ENCODE measurements at regions not wholly inside any gene's neighbourhood (a gene's known extent, or its start where the extent isn't known, plus 50 kb on each side); places are given as distances from the start of the nearest gene placed in this dataset.
"Not testable (repeated sequence)": the region's sequence is repeated elsewhere in the genome, so short reads cannot be mapped to it uniquely, and the experiment has no call there.

GRCh38 chr3:66812741-66813140 lies 185.4 kb upstream of the KBTBD8 start:
- DNase-seq = no peak

- no peak for DNase-seq
Measured at GRCh38 chr3:66816090-66816761, 181.9 kb upstream of the KBTBD8 start.

GRCh38 chr3:66817951-66818557 lies 180.1 kb upstream of the KBTBD8 start:
- DNase-seq = no peak

- DNase-seq = no peak
Measured at GRCh38 chr3:66819993-66820501, 178.1 kb upstream of the KBTBD8 start.

GRCh38 chr3:66822186-66823008 lies 175.7 kb upstream of the KBTBD8 start:
- peak; percentile 54 for DNase-seq

- no peak for DNase-seq
Measured at GRCh38 chr3:66823009-66823397, 175.1 kb upstream of the KBTBD8 start.

GRCh38 chr3:66823532-66823931 lies 174.6 kb upstream of the KBTBD8 start:
- DNase-seq = no peak

- DNase-seq = no peak
Measured at GRCh38 chr3:66825375-66825774, 172.7 kb upstream of the KBTBD8 start.

GRCh38 chr3:66827726-66828125 lies 170.4 kb upstream of the KBTBD8 start:
- no peak for DNase-seq

GRCh38 chr3:66828303-66828702 lies 169.8 kb upstream of the KBTBD8 start:
- no peak for DNase-seq

GRCh38 chr3:66830301-66830700 lies 167.8 kb upstream of the KBTBD8 start:
- DNase-seq = no peak

GRCh38 chr3:66831931-66832330 lies 166.2 kb upstream of the KBTBD8 start:
- DNase-seq = no peak

GRCh38 chr3:66836363-66837152 lies 161.5 kb upstream of the KBTBD8 start:
- no peak for DNase-seq

- no peak for DNase-seq
Measured at GRCh38 chr3:66838704-66839103, 159.4 kb upstream of the KBTBD8 start.

GRCh38 chr3:66839508-66839907 lies 158.6 kb upstream of the KBTBD8 start:
- no peak for DNase-seq

GRCh38 chr3:66842761-66843464 lies 155.2 kb upstream of the KBTBD8 start:
- DNase-seq = not testable (repeated sequence)

- DNase-seq = no peak
Measured at GRCh38 chr3:66851894-66852613, 146.1 kb upstream of the KBTBD8 start.

GRCh38 chr3:66854601-66855151 lies 143.4 kb upstream of the KBTBD8 start:
- no peak for DNase-seq

- no peak for DNase-seq
Measured at GRCh38 chr3:66856533-66856932, 141.6 kb upstream of the KBTBD8 start.

GRCh38 chr3:66858656-66859381 lies 139.3 kb upstream of the KBTBD8 start:
- no peak for DNase-seq

GRCh38 chr3:66860771-66861170 lies 137.3 kb upstream of the KBTBD8 start:
- DNase-seq = no peak
